ENCODE measurements at regions not wholly inside any gene's neighbourhood (a gene's known extent, or its start where the extent isn't known, plus 50 kb on each side); places are given as distances from the start of the nearest gene placed in this dataset.
"Not testable (repeated sequence)": the region's sequence is repeated elsewhere in the genome, so short reads cannot be mapped to it uniquely, and the experiment has no call there.

DNA sequence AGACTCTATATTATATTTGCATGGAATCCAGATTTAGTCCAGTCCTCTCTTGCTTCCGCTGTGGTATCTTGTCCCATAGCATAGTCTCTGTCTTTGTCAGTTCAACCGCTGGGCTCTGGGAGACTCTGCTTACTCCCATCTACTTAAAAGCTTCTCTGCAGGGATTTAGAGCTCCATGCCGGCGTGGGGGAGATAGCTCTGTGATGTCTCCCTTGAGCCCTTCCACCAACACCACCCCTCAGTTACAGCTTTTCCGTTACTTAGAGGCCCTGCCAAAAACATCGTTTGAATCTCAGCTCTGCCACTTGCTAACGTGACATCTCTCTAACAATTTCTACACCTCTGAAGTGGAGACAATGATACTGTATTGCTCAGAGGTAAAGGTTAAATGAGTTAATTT, 306.1 kb upstream of the ZNF608 start:
- no peak for DNase-seq

DNA sequence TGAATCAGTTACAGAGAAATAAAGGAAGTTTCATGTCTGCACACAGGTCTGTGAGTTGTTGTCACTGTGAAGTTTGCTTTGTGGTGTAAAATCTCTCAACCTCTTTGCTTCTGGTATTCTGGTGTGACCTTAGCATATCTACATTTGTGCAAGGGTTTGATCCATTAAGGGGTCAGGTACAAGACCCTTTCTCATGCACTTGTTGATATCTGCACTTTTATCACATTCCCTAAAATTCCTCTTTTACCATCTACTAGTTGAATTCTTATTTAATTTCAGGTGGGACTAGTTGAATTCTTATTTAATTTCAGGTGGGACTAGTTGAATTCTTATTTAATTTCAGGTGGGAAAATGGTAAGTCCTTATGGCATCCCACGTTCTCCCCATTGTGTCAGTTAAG, 306.7 kb upstream of the ZNF608 start:
- DNase-seq: no peak

DNA sequence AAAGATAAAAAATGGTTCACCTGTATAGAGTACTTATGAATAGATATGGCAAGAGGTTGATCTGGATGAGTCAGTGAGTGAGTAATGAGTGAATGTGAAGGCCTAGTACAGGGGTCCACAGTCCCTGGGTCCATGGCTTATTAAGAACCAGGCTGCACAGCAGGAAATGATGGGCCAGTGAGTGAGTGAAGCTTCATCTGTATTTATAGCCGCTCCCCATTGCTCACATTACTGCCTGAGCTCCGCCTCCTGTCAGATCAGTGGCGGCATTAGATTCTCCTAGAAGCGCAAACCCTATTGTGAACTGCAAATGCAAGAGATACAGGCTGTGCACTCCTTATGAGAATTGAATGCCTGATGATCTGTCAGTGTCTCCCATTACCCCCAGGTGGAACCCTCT, 307.7 kb upstream of the ZNF608 start:
- no peak for DNase-seq

DNA sequence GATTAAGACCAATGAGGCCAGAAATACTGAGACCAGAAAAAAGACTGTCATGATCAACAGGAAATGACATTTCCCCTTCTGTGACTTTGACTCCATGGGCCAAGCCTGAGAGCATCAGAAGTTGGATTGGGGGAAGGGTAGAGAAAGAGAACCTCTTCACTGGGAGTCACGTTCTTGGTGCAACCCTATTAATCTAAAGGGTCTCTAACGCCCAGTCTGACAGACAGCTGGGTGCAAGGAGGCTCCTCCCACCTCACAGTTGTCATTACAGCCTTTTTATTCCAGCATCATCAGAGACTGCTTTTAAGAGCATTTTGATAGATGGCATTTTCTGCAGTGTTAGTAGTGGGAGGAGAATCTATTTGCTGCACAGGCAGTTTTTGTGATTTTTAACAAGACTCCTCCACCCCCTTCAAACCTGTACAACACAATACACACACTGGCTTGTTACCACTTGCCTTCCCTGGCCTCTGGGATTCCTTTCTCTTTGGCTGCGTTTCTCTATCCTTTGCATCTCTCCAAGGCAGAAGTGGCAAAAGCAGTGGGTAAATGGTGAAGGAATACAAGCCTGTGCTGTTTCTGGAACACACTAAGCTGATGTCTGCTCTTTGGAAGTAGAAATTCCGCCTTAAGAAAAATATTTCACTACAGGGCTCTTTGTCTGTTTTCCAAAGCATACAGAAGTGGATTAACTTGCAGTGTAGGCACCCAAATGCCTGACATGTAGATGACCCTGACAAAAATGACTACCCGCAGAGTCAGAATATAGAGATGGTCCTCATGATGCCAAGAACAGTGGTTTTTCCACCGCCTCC, 310.4 kb upstream of the ZNF608 start:
- no peak for DNase-seq

DNA sequence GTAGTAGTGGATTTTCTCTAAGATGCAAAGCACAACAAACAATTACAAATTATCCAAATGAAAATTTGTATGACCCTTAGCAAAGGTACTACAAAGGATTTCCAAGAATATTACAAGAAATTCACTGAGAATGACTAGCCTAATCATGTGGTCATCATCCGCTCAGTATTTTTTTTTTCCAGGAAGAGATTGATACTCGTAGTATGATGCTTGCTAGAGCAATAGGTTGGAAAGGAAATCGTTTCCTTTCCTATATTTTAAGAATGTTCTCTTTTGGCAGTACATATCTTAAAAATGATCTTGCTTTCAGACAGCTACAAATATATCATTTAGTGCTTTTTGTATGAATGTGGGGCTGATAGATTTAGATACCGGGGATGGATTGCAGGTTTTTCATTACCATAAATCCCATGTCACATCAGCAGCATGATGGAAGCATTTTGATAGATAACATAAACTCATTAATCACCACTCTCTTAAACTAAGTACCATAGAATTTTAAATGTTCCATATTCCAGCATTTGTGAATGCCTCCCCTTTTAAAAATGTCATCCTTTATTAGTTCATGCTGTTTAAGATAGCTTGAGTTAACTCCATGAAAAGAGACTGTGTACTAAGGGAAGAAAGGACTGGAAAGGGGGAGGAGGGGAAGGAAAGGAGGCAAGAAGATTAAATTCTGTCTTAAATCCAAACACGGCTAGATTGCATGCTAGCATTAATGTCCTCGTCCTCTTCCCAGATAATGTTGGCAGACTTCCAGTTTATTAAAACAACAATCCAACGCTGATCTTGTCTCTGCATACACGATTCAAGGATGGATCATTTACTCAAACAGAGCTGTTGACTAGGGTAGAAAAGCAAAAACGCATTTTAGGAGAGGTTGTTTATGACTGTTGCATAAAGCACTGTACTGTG, 311.7 kb upstream of the ZNF608 start:
- DNase-seq: peak; percentile 53

DNA sequence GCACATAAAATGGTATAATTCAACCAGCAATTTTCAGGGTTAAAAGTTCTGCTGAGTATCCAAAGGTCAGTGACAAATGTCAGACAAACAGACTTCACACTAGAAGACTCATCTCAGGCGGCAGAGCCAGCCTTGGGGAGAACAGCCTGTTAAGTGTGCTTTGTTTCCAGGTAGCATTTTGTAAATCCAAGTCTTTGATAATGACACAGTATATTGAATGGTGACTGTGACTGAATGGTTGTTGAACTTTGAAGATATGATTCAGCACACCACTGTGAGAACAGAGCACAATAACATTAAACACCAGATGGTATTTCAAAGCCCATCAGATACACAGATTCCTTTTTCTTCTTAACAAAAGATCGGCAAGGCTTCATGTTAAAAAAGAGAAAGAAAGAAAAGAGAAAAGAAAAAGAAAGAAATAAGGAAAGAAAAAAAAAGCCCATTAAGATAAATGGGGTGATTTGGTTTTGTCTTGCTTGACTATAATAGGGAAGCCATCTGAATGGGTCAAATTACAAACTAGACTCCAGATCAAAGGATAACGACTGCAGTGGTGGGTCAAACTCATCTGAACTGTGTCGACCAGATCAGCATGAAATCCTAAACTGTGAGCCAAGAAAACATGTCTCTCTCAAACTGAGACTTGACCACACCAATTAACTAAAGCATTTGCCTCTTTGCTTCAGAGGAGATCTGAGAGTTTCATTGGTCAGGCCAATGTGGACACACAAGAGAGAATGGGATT, 313.0 kb upstream of the ZNF608 start:
- DNase-seq: peak; percentile 9

DNA sequence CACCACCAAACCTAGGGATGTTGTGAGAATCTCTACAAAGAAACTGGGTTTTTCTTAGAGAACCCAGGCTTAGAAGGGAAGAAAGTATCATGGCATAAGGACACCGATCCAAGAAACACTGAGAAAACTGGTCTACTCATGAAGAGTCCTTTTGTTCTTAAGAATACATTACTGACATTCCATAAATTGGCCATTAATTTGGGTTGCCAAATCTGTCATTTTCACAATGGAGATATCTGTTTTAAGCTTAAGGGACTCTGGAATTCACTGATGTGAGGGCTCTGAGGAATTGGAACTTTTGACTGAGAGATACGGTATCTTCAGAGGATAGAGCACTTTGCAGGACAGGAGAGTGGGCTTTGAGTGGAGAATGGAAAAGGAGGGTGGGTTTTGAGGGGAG, 315.3 kb upstream of the ZNF608 start:
- DNase-seq: no peak

DNA sequence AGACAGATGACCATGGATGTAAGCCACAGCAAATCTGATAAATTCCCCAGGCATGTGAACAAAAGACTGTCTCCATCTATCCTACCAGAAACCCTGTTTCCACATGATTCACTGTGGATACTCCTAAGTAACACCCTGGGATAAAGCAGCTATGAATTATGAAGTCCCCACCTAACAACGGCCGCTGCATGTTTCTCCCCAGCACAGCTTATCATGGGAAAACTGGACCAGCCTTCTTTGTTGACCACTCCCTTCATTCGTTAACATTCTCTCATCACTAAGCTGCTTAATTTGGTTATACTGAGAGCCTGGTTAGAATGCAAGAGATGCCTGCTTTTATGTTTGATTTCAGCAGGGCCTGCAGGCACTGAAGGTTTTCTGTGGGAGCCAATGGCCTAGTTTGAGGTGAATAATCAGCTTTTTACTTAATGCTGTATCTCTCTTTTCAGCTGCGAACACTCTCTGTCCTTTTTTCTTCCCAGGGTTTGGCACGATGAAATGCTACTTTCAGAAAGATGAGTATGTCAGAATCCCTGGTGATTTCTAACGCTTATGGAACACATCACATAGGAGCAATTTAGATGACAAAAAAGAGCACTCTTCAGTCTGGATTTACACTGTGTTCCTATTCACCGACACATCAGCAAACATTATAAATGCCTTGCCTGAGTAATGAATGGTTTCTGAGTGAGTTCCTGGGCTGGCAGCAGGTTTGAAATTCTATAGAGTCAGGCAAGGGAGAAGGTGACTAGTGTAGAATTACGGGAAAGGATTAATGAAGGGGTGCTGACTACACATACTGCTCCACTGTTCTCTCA, 318.4 kb upstream of the ZNF608 start:
- peak; percentile 27 for DNase-seq

DNA sequence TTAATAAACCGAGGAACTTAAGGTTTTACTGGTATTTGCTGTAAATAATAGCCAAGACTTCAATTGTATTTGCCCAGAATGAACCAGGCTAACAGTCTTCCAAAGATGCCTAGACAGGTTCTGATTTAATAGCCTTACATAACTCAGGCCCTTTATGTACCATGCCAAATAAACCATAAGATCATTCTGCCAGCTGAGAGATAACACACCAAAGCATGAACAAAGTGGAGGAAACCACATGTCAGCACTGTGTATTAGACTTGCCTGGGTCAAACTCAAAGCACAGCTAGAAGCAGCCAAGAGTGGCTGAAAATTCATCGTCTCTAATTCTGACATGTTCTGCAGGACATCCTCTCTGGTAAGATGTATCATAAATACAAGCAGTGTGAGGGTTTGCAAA, 319.3 kb upstream of the ZNF608 start:
- DNase-seq: no peak

DNA sequence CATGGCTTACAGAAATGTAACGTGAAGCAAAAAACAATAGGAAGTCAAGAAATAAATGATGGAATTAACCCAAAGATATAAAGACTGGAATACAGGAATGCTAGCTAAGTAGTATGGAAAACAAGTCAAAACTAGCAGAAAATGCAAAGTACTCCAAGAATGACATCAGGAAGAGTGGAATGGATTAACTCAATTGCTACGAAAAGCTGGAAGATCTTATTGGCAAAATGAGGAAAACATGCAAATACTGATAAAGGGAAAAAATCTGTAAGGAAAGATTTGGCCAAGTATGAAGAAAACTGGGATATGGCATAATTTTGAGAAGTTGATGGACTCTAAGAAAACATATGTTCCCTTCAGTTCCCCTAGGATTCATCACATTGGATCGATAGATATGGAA, 324.5 kb upstream of the ZNF608 start:
- DNase-seq: no peak

DNA sequence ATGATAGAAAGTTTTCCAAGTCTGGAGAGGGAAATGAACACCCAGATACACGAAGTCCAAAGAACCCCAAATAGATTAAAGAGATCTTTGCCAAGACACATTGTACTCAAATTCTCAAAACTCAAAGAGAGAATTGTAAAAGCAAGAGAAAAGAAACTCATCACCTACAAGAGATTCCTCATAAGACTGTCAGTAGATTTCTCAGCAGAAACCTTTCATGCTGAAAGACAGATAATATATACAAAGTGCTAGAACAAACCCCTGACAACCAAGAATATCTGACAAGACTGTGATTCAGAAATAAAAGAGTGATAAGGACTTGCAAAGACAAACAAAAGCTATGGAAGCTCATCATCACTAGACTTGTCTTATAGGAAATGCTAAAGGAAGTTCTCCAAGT, 326.7 kb upstream of the ZNF608 start:
- no peak for DNase-seq

DNA sequence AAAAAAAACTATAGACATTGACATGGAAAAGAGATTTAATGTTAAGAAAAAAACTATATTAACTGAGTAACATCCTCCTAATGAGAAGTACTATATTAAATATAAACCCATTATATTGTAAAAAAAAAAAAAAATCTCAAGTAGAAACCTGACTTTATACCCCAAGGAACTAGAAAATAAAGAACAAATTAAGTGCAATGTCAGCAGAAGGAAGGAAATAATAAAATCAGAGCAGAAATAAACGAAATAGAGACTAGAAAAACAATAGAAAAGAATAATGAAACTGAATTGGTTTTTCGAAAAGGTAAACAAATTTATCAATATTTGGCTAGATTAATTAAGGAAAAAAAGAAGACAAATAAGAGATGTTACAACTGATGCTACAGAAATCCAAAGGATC, 329.1 kb upstream of the ZNF608 start:
- no peak for DNase-seq

DNA sequence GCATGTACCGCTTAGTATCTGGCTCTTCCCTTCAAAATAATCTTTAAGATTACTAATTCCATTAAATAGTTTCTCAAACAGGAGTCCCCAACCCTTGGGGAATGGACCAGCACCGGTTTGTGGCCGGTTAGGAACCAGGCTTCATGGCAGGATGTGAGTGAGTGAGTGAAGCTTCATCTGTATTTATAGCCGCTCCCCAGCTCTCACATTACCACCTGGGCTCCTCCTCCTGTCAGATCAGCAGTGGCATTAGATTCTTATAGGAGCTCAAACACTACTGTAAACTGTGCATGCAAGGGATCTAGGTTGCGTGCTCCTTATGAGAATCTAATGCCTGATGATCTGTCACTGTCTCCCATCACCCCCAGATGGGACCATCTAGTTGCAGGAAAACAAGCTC, 332.6 kb upstream of the ZNF608 start:
- not testable (repeated sequence) for DNase-seq

DNA sequence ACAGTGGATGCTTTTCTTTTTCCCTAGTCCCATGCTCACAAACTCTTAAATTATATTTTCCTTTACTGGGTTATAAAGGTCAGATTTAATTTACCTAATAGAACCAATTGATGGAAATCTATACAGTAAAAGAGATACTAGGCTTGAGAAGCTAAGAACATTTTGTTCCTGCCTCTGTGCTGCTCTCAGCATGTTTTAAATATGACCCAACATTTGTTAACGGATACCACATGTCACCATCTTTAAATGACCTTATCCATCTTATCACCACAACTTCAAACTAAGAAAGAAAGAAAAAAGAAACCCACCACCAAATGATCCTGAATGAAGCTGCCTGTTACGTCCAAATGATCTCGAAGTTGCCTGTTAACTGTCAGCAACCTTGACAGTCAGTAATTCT, 334.7 kb upstream of the ZNF608 start:
- no peak for DNase-seq

DNA sequence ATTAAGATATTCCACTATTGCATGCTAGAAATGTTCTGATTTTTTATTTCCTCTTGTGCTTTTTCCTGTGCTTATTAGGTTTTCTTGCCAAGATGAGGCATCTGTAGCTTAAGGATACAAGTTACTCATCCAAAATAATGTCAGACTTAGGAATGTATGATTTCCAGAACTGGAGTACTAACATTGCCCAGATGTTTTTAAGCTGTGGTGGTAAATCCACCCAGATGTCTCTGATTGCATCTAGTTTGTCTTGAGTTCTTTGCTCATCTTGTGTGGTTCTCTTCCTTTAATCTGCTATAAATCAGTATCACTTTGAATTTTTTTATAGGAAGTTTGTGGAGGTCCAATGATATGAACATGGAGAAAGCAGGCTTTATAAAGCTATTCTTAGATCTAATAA, 337.5 kb upstream of the ZNF608 start:
- DNase-seq: no peak

DNA sequence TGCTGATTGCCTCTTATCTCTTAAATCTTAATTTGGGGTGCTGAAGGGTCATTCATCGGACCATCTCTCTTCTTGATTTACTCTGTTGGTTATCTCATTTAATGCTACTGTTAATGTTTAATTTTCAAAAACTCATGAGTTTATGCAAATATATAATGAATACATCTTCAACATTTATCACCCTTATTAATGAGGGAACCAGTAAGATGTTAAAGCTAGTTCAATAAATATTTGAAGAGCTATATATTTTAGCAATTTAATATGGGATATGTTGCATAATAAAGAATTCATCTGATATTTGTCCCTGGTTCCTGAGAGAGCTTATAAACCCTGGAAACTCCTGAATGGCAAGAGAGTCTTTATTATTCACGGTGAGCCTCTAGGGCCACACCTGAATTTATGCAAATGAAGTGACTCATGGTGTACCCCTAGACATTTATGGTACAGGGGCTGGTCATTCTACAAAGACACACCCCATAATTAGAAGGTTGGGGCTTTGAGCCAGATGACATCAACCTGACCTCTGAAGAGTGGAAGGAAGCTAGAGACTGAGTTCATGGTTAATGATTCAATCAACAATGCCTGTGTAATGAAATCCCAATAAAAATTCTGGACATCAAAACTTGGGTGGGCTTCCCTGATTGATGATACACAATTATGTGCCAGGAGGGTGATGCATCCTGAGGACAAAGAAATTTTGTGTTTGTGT, 339.5 kb upstream of the ZNF608 start:
- no peak for DNase-seq

DNA sequence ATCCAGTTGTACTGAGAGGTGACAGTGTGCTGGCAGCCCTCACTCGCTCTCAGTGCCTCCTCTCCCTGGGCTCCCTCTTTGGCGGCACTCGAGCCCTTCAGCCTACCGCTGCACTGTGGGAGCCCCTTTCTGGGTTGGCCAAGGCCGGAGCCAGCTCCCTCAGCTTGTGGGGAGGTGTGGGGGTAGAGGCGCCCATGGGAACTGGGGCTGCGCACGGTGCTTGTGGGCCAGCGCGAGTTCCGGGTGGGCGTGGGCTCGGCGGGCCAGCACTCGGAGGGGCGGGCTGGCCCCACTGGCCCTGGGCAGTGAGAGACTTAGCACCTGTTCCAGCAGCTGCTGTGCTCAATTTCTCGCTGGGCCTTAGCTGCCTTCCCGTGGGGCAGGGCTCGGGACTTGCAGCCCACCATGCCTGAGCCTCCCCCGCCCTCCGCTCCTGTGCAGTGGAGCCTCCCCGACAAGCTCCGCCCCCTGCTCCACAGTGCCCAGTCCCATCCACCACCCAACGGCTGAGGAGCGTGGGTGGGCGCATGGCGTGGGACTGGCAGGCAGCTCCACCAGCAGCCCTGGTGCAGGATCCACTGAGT, 342.2 kb upstream of the ZNF608 start:
- DNase-seq: no peak

DNA sequence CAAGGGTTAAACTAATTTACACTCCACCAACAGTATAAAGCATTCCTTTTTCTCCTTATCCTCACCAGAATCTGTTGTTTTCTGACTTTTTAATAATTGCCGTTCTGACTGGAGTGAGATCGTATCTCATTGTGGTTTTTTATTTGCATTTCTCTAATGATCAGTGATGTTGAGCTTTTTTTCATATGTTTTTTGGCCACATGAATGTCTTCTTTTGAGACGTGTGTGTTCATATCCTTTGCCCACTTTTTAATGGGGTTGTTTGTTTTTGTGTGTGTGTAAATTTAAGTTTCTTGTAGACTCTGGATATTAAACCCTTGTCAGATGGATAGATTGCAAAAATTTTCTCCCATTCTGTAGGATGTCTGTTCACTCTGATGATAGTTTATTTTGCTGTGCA, 345.7 kb upstream of the ZNF608 start:
- DNase-seq: not testable (repeated sequence)

DNA sequence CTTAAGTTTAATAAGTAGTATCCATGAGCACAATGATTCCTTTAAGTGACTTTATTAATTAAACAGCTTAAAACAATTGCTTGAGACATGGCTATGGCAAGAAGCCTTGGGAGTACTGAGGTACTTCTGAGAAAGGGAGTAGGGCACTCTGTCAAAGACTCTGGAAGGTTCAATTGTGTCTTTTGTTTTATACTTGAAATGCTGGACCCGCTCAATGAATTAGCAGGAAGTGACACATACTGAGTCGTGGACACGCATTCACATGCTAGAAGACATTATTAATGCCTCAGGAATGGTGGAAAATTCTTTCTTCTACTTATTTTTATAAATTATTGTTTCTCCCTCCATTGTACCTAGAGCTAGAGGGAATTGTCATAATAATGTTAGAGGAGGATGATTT, 347.3 kb upstream of the ZNF608 start:
- no peak for DNase-seq

DNA sequence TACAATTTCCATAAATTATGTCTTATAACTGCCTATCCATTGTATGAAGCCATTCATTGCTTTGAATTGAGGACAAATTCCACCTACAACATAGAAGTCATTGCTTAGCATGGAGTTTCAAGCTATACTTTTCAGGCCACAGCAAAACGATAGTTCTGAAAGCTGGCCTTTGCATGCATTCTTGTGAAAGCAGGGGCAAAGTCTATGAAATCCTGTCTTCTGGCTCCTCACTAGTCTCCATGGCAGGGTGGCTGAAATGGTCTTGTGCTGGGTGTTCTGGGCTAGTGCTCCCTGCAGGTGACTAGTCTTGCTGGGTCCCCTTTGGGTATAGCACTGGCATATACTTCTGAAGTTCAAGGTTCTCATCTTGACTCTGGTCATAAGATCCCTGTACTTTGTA, 353.9 kb upstream of the ZNF608 start:
- no peak for DNase-seq

DNA sequence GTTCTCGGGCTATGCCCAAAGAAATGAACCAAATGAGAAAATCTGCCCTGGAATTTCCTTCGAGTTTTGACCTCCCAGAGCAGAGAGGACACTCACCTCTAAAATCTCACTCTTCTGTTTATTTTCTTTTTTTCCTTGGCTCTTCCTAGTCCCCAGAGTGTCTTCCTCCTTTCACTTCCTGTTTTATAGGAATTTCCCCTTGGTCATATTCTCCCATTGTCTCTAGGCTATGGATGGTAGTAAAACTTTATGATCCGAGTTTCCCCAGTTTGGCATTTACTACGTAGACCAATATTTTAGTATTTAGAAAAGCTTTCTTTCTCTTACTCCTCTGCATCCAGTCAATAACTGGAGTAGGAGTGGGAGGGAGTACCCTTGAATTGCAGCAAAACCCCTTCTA, 354.5 kb upstream of the ZNF608 start:
- no peak for DNase-seq

DNA sequence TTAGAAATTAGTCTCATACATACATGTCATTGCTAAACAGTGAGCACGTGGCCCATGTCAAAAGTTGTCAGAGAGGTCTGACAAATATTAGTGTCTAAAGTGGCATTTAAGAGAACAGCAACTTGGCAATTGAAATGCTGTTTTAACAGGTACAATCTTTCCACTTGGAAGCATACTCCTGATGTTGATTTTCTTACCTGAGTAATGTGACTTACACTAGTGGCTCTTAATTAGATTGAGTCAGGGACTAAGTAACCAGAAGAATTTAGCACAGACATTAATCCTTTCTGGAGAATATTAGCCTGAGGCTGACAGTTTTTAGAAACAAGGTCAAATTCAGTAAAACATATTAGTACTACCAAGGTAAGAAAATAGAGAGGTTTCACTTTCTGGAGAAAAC, 357.0 kb upstream of the ZNF608 start:
- DNase-seq: no peak

Data from NCI-H2171 treated with DMSO at 0.1 percent for 48 hours (cell line).